Dendritic cell treated with granulocyte-macrophage colony-stimulating factor and Interleukin-4, amounts not matched to agents 40 ng/mL and 50 ng/mL, for 4 days (primary cell): ENCODE measurements at regions not wholly inside any gene's neighbourhood (a gene's known extent, or its start where the extent isn't known, plus 50 kb on each side); places are given as distances from the start of the nearest gene placed in this dataset.

Source experiments
- H3K27ac Mint-ChIP-seq: one replicate; pipeline ENCODE4 v1.8.0; 2022; ENCODE audit warnings: mild to moderate bottlenecking, mixed read lengths
- H3K27me3 Mint-ChIP-seq: one replicate; pipeline ENCODE4 v1.8.0; 2022; ENCODE audit warnings: mild to moderate bottlenecking, mixed read lengths
- H3K36me3 Mint-ChIP-seq: one replicate; pipeline ENCODE4 v1.8.0; 2022; ENCODE audit warnings: low read depth, mixed read lengths
- H3K4me1 Mint-ChIP-seq: one replicate; pipeline ENCODE4 v1.8.0; 2022; ENCODE audit warnings: low read depth, mixed read lengths
- H3K4me3 Mint-ChIP-seq: one replicate; pipeline ENCODE4 v1.8.0; 2022; ENCODE audit warnings: mild to moderate bottlenecking, moderate library complexity, mixed read lengths
- H3K9me3 Mint-ChIP-seq: one replicate; pipeline ENCODE4 v1.8.0; 2022; ENCODE audit warnings: mixed read lengths
- intact Hi-C: fragments of 100-400 bp; cut with micrococcal nuclease; formaldehyde crosslinking; loops from one replicate; pipeline ENCODE4 v1.15.0; 2022

- Mint-ChIP-seq H3K4me3 (no peak overlapping the region), H3K4me1 (no peaks in the 10 kb centered on the region), H3K36me3 (no peaks in the 10 kb centered on the region), H3K27me3 (peaks cover 22% of the 10 kb centered on the region), H3K9me3 (no peaks in the 10 kb centered on the region), H3K27ac (no peak overlapping the region)
- intact Hi-C loops = loop anchor here (10.0 kb wide), 1 partner anchor 244 kb away; no protein-coding TSS in a partner anchor
These were observed 75.5 kb downstream of the COPS8 start for GRCh38 chr2:237161189-237161588.

GRCh38 chr2:237162959-237163358 is 77.3 kb downstream of the COPS8 start:
- H3K27me3 Mint-ChIP-seq = peaks cover 17% of the 10 kb centered on the region
- no peaks in the 10 kb centered on the region for H3K4me1 Mint-ChIP-seq
- no peaks in the 10 kb centered on the region for H3K36me3 Mint-ChIP-seq
- no peak overlapping the region for H3K27ac Mint-ChIP-seq
- H3K9me3 Mint-ChIP-seq = no peaks in the 10 kb centered on the region
- intact Hi-C loops = loop anchor here (10.0 kb wide), 1 partner anchor 242 kb away; no protein-coding TSS in a partner anchor
- no peak overlapping the region for H3K4me3 Mint-ChIP-seq

DNA sequence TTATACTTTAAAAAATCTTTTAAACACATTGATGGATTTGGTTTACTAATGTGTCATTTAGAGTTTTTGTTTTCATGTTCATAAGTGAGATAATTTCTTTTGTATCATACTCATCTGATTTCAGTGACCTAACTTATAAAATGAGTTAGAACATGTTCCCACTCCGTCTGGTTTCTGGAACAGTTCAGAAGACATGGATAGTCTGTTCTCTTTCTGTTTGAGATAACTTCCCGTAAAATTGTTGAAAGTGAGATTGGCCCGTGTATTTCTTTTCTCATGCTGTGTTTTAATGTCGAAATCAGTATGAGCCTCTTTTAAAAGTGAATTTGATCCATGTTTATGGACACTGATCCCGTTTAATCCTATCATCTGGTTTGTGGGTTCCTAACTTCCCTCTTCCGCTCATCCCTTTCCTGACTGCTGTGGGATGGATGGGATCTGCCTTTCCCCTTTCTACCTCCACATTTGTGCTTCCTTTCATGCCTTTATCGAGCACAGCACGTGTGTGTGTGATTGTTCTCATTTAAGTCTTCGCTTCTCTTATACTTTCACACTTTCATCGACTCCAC is 78.9 kb downstream of the COPS8 start:
- H3K4me1 Mint-ChIP-seq = no peaks in the 10 kb centered on the region
- no peaks in the 10 kb centered on the region for H3K36me3 Mint-ChIP-seq
- no peaks in the 10 kb centered on the region for H3K9me3 Mint-ChIP-seq
- peaks cover 22% of the 10 kb centered on the region for H3K27me3 Mint-ChIP-seq
- no peak overlapping the region for H3K27ac Mint-ChIP-seq
- intact Hi-C loops = loop anchor here (10.0 kb wide), 1 partner anchor 240 kb away; no protein-coding TSS in a partner anchor
- H3K4me3 Mint-ChIP-seq = no peak overlapping the region

DNA sequence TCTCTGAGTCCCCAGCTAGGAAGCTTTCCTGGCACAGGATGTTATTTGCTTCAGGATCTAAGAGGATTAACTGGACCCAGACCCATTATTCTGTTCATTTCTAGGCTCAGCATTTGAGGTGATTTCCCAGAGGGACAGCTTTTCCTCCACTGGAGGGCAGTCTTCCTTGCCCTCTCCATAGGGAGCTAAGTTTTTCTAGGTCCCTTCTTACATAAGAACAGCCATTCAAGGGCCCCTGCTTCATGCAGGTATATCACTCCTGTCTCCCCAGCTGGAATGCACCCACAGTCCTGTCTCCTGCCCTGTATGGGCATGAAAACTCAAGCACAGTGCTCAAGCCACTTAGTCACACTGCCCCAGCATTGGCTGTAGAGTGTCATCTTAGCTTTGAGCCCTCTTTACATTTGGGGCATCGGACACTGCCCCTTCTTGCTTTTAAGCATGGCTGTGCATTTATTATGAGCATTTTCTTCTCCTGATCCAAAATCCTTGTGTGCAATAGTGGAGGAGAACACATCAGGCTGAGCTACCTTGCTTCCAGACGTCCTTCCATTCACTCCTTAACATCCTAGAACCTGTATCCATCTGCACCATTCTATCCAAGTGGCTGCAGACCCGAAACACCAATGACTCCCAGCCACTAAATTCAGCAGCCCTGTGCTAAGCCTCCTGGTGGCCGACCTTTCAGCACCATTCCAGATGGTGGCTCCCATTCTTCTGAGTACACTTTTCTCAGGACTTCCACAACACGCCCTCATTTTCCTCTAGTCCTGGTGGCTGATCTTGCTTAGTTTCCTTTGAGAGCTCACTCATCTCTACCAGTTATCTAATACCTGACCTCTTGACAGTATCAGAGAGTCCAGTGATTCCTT is 80.0 kb downstream of the COPS8 start:
- H3K27ac Mint-ChIP-seq = no peak overlapping the region
- peaks cover 25% of the 10 kb centered on the region for H3K27me3 Mint-ChIP-seq
- intact Hi-C loops = loop anchor here (10.0 kb wide), 1 partner anchor 239 kb away; no protein-coding TSS in a partner anchor
- H3K4me1 Mint-ChIP-seq = no peaks in the 10 kb centered on the region
- no peaks in the 10 kb centered on the region for H3K36me3 Mint-ChIP-seq
- H3K9me3 Mint-ChIP-seq = no peaks in the 10 kb centered on the region
- H3K4me3 Mint-ChIP-seq = no peak overlapping the region

DNA sequence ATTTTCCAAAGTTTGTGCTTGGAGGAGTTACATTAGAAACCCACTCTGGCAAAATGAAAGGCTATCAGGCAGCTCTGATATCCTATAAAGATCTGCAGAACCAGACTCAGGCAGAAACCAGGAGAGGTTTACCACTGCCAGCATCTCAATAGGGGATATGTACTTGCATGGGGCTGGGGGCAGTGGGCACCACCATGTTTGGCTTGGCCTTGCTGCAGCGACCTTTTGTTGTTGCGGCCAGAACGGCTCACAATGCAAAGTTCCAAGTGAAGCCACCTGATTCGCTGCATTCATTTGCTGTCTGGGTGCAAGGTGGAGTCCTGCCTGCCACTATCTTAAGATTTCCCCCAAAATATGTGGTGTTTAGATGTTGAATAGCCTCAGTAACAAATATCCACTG is 81.3 kb downstream of the COPS8 start:
- Mint-ChIP-seq H3K36me3 (no peaks in the 10 kb centered on the region), H3K27ac (no peak overlapping the region), H3K4me3 (no peak overlapping the region), H3K27me3 (peaks cover 23% of the 10 kb centered on the region), H3K9me3 (no peaks in the 10 kb centered on the region), H3K4me1 (no peaks in the 10 kb centered on the region)
- intact Hi-C loops = loop anchor here (10.0 kb wide), 1 partner anchor 238 kb away; no protein-coding TSS in a partner anchor

GRCh38 chr2:237167934-237168333 is 82.2 kb downstream of the COPS8 start:
- intact Hi-C loops = loop anchor here (10.0 kb wide), 1 partner anchor 237 kb away; no protein-coding TSS in a partner anchor
- Mint-ChIP-seq H3K36me3 (no peaks in the 10 kb centered on the region), H3K27ac (no peak overlapping the region), H3K9me3 (no peaks in the 10 kb centered on the region), H3K27me3 (peaks cover 28% of the 10 kb centered on the region), H3K4me1 (no peaks in the 10 kb centered on the region), H3K4me3 (no peak overlapping the region)

GRCh38 chr2:237170020-237170419 is 84.3 kb downstream of the COPS8 start:
- Mint-ChIP-seq H3K27ac (no peak overlapping the region), H3K27me3 (peaks cover 26% of the 10 kb centered on the region), H3K4me1 (no peaks in the 10 kb centered on the region), H3K9me3 (peaks cover 14% of the 10 kb centered on the region), H3K36me3 (no peaks in the 10 kb centered on the region), H3K4me3 (no peak overlapping the region)
- intact Hi-C loops = no loop called here

GRCh38 chr2:237171396-237171795 is 85.7 kb downstream of the COPS8 start:
- Mint-ChIP-seq H3K4me3 (no peak overlapping the region), H3K9me3 (peaks cover 14% of the 10 kb centered on the region), H3K36me3 (no peaks in the 10 kb centered on the region), H3K4me1 (no peaks in the 10 kb centered on the region), H3K27ac (no peak overlapping the region), H3K27me3 (peaks cover 26% of the 10 kb centered on the region)
- intact Hi-C loops = no loop called here

DNA sequence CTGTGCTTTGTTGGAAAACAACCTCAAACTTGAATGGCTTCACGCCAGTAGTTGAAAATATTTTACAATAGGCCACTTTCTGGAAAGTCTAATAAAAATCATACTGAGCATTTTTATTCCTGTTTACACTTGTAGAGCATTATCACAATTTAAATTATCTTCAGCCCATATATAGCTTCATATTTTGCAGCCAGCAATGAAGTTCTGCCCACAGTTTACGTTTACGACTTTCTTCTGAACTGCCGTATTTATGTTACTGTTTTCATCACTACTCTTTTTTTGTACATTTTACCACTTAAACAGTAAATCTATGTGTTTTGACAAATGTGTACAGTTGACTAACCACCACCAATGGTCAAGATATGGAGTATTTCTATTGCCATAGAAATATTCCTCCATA is 86.2 kb downstream of the COPS8 start:
- Mint-ChIP-seq H3K36me3 (no peaks in the 10 kb centered on the region), H3K27ac (no peak overlapping the region), H3K9me3 (peaks cover 14% of the 10 kb centered on the region), H3K4me1 (no peaks in the 10 kb centered on the region), H3K27me3 (peaks cover 24% of the 10 kb centered on the region), H3K4me3 (no peak overlapping the region)
- intact Hi-C loops = no loop called here

DNA sequence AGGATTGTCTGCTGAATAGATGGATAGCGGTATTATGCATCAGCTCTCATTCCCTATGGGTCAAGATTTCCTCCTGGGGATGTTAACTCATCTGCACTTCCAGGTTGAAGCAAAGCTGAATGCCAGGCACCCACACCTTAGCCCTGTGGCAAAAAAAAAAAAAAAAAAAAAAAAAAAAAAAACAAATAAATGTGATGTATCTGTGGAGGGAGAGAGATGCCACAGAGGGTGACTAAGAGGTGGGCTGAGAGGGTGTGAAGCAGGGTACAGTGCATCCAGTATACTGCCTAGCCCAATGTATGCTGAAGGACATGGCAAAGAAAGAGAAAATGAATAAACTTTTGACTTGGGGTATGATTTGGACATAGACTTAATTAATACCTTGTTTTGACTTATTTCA is 91.4 kb downstream of the COPS8 start:
- no peaks in the 10 kb centered on the region for H3K4me1 Mint-ChIP-seq
- no peaks in the 10 kb centered on the region for H3K36me3 Mint-ChIP-seq
- peaks cover 14% of the 10 kb centered on the region for H3K27me3 Mint-ChIP-seq
- intact Hi-C loops = no loop called here
- H3K27ac Mint-ChIP-seq = no peak overlapping the region
- H3K4me3 Mint-ChIP-seq = no peak overlapping the region
- H3K9me3 Mint-ChIP-seq = peaks cover 14% of the 10 kb centered on the region

DNA sequence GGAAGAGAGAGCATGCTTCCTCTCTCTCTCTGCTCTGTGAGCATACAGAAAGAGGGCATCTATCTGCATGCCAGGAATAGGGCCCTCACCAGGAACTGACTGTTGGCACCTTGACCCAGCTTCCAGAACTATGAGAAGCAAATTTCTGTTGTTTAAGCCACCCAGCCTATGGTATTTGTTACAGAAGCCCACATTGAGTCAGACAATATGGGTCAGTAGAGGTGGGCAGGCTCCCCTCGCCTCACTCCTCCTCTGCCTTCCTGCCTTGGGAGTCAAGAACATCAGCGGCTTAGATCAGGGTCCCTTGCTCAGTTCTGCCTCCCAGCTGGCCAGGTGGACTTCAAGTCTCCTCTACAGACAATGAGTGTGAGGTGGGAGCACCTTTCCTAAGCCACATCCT is 92.3 kb downstream of the COPS8 start:
- H3K4me1 Mint-ChIP-seq = no peaks in the 10 kb centered on the region
- intact Hi-C loops = no loop called here
- peaks cover 14% of the 10 kb centered on the region for H3K9me3 Mint-ChIP-seq
- no peaks in the 10 kb centered on the region for H3K36me3 Mint-ChIP-seq
- no peak overlapping the region for H3K27ac Mint-ChIP-seq
- H3K27me3 Mint-ChIP-seq = peaks cover 12% of the 10 kb centered on the region
- H3K4me3 Mint-ChIP-seq = no peak overlapping the region

DNA sequence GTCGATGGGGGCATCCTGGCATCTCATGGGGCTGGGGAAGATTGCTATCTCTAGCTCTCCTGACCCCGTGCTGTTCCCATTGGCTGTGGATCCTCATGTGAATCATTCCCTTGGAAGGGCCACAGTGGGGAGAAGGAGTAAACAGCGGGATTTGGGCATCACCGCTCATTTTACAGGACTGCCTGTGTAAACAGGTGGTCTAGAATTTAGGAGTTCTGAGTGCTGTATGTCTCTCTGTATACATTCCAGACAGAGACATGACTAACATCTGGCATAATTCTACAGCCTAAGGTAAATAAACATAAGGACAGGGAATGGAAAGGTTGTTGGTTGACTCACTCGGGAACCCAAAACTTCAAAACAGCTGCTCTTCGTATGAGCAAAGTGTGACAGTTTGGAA is 92.7 kb downstream of the COPS8 start:
- Mint-ChIP-seq H3K4me1 (no peaks in the 10 kb centered on the region), H3K9me3 (peaks cover 12% of the 10 kb centered on the region), H3K27me3 (peaks cover 12% of the 10 kb centered on the region), H3K4me3 (no peak overlapping the region), H3K36me3 (no peaks in the 10 kb centered on the region), H3K27ac (no peak overlapping the region)
- intact Hi-C loops = no loop called here

DNA sequence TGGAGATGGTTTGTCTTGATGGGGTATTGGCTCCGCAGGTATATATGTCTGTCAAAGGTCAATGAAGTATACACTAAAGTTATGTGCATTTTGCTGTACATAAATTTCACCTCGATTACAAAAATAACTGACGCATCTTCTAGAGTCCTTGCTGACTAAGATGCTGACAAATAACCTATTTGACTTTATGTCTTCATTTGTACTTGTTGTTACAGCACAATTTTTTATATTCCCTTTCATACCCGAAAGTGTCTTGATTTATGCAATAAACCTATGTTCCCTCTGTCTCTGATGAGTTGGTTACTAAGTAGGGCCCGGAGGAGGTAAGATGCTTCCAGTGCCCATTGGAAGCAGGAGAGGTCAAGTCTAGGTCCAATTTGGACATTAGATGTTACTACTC is 93.5 kb downstream of the COPS8 start:
- intact Hi-C loops = no loop called here
- no peaks in the 10 kb centered on the region for H3K4me1 Mint-ChIP-seq
- peaks cover 4% of the 10 kb centered on the region for H3K9me3 Mint-ChIP-seq
- no peak overlapping the region for H3K4me3 Mint-ChIP-seq
- H3K36me3 Mint-ChIP-seq = no peaks in the 10 kb centered on the region
- peaks cover 12% of the 10 kb centered on the region for H3K27me3 Mint-ChIP-seq
- no peak overlapping the region for H3K27ac Mint-ChIP-seq

DNA sequence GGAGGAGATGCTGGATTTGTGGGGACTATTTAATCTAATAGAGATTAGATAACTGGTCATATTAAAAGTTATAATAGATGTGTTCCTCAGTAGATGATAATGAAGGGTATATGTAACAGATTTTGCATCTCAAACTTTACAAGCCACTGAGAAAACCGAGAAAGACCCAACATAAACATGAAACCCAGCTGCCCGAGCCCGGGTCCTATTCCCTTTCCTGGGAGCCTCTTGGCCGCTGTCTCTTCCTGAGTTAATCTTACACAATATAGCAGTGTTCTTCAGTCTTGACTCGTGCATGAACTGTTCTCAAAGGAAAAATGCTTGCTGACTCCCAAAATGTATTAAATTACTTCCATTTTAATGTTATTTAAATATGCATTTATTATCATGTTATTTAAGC is 94.5 kb downstream of the COPS8 start:
- H3K9me3 Mint-ChIP-seq = no peaks in the 10 kb centered on the region
- no peak overlapping the region for H3K27ac Mint-ChIP-seq
- intact Hi-C loops = no loop called here
- H3K36me3 Mint-ChIP-seq = no peaks in the 10 kb centered on the region
- H3K4me1 Mint-ChIP-seq = peaks cover 4% of the 10 kb centered on the region
- H3K27me3 Mint-ChIP-seq = peaks cover 11% of the 10 kb centered on the region
- no peak overlapping the region for H3K4me3 Mint-ChIP-seq
